H4 (cell line): ENCODE measurements at regions not wholly inside any gene's neighbourhood (a gene's known extent, or its start where the extent isn't known, plus 50 kb on each side); places are given as distances from the start of the nearest gene placed in this dataset.
"Not testable (repeated sequence)": the region's sequence is repeated elsewhere in the genome, so short reads cannot be mapped to it uniquely, and the experiment has no call there.

Experiments used
- DNase-seq: peaks from one replicate; pipeline ENCODE4 v3.0.0-alpha.2; 2015; ENCODE audit warnings: low spot score

GRCh38 chr16:59540621-59541020 is 806.5 kb upstream of the GOT2 start:
- no peak for DNase-seq

GRCh38 chr16:59535298-59535697 is 801.2 kb upstream of the GOT2 start:
- no peak for DNase-seq

DNA sequence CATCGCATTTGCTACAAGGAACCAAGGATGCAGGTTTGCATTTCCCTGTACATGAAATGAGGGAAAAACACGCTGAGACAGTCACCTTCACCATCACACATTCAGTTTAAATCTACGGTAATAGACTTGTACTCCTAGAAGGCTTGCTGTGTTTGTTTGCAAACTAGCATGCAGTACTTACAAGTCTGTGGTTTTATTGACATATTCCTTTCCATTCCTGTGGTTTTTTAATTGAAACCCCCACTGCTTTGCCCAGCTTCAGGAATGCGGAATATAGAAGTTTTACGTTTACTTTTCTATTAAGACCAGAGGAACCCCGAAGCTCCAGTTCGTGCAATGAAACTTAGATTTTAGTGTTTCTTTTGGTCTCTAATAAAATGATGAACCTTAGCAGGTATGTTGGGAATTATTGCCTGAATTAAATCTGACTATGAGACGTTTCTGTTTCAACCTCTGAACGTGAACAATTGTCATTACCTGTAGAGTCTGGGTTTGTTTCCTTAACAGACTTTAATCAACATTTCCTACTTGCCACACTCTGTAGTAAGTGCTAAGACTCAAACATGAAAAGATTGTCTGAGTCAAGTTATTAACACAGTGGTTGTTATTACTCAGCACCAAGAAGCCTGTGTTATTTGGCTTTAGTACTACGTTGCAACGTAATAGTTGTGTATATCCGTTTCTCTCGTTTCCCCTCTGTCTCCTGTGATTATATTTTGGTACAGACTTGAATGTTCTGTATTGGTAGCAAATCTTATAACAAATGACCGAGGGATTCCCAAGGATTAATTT is 793.3 kb upstream of the GOT2 start:
- peak; percentile 70 for DNase-seq

DNA sequence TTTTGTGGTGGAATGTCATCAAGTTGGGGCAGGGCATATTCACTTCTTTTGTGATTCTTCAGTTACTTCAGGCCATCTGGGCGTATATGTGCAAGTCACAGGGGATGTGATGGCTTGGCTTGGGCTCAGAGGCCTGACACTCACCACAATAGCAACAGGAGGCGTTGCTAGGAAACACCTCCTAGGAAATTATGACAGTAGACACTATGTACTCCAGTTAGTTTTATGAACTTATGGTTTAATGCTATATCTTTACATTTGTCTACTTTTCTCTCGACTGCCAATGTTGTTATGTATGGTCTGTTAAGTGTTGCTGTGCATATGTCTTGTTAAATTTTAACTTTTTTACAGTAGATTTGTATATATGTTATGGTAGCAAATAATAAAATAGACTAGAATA is 788.7 kb upstream of the GOT2 start:
- DNase-seq, result no peak

DNA sequence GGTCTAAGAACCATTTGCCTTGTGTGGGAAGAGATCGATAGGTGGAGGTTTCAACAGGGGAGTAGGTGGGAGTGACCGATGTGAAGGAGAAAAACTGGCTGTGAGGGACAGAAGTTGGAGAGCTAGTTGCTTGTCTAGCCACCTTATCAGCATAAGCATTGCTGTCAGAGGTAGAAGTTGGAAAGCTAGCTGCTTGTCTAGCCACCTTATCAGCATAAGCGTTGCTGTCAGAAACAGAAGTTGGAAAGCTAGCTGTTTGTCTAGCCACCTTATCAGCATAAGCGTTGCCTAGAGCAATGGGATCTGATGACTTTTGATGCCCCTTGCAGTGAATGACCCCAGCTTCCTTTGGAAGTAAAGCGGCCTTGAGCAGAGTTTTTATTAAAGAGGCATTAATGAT is 784.6 kb upstream of the GOT2 start:
- not testable (repeated sequence) for DNase-seq

GRCh38 chr16:59514651-59515050 is 780.5 kb upstream of the GOT2 start:
- DNase-seq, result no peak

DNA sequence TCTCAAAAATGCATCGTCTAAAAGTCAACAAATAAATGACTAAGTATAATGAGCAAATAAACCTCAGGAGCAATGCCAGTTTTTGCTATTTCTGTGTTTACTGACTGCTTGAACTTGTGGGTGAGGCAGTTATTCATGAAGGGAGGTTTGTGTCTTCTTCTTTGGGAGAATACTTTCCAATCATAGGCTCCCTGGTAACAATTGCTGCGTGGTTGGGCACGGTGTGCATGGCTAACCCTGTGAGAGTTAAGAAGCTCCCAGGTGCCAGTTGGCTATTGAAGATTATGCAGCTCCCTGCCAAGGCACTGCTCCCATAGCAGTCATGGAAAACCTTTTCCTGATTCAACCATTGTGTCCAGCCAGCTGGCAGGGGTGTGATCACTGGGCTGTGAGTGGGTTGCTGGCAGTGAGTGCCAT is 775.9 kb upstream of the GOT2 start:
- DNase-seq, result peak; percentile 6

DNA sequence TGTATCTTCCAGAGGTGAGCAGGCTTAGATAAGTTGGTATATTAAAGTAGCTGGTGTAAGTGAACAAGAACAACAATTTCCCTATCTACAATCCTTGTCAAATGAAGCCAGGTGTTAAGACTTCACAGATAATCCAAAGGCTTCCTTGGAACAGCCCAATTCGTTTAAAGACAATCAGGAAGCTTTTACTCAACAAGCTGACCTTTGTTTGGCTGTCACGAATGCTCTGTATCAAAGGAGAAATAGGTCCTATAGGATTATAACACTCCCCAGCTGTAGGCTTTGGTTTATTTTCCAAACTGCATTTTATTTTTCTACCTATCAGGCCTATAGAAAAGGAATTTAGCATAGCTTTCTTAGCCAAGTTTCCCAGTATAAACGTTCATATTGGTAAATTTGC is 766.5 kb upstream of the GOT2 start:
- no peak for DNase-seq

DNA sequence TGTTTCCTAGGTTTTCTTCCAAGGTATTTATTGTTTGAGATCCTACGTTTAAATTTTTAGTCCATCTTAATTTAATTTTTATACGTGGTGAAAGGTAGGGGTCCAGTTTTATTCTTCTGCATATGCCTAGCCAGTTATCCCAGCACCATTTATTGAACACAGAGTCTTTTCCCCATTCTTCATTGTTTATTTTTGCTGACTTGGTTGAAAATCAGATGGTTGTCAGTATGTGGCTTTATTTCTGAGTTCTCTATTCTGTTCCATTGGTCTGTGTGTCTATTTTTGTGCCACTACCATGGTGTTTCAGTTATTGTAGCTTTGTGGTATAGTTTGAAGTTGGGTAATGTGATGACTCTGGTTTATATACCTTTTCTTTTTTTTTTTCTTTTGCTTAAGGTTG is 753.0 kb upstream of the GOT2 start:
- DNase-seq, result no peak

DNA sequence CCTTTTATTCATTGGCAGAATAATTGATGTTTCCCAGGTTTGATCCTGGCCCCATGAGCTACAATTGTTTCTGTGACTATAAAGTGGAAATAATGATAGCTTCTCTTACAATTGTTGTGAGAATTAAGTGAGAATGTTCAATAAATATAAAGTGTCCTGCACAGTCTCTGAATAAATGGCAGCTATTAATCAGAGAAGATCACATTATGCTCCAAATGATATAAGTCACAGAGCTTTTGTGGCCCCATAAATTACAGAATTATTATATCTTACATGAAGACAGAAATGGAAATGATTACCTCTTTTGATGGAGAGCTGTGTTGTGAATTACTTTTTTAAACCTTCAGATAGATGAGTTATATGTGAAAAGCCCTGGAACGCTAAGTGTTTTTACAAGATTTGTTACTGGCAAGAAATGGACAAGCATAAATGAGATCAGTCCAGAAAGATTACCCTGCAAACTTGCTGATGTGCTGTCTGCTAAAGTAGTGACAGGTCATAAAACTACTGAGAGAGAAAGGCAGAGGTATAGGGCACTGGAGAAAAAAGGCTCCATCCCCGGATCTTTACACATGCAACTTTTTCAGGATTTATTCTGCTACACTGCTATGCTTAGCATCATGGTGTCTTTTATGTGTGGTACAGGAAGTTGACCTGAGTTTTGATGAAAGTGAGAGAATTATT is 750.9 kb upstream of the GOT2 start:
- DNase-seq, result no peak

- DNase-seq, result peak; percentile 25
Measured at GRCh38 chr16:59478838-59479237, 744.7 kb upstream of the GOT2 start.

- DNase-seq, result no peak
Measured at GRCh38 chr16:59470556-59470955, 736.4 kb upstream of the GOT2 start.

DNA sequence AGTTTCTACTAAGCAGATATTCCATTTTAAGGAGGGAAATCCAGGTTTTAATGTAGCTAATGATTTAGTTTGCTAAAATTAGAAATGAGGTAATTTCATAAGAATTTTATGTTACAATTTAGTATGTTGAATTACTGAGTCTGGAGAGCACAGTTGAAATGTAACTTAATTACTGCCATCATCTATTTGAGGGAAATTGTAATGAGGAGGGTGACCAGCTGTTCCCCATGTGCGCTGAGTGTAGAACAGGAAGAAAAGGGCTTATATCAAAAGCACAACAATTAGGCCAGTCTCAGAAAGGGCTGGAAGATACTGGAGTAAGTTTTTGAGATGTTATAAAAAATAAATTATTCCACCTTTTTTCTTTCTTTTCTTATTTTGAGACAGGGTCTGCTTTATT is 735.1 kb upstream of the GOT2 start:
- DNase-seq, result no peak

DNA sequence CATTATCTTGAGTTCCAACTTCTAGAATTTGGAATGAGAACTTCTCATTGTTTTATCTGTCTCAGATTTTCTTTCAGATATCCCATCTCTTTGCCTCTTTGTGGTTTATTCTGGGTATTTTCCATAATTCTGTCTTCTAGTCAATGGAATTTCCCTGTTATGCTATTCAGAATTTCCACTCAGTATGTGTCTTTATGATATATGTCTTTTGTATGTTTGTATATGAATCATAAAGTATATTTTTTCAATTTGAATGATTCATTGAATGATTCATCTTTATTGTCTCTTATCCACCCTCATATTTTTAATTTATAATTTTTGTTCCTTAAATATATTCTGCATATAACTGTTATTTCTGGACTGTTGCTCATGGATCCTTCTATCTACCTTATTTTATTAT is 729.7 kb upstream of the GOT2 start:
- DNase-seq, result no peak

- DNase-seq, result no peak
Measured at GRCh38 chr16:59459806-59460205, 725.7 kb upstream of the GOT2 start.

DNA sequence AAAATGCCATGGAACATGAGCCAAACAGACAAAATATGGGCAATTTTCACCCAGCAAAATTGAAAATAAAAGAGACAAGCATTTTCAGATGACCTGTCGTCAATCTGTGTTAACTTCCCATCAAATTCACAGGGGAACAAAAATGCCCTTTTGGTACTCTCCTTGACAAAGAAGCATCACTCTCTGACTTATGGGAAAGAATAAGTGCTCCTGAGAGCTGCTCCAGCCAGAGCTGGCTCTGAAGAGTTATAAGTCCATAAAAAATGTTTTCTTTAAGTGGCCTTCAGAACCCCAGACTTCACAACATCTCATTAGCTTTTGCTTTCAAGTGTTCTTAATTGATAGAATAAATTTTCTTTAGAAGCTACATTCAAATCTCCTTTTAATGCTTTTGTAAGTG is 721.4 kb upstream of the GOT2 start:
- no peak for DNase-seq

DNA sequence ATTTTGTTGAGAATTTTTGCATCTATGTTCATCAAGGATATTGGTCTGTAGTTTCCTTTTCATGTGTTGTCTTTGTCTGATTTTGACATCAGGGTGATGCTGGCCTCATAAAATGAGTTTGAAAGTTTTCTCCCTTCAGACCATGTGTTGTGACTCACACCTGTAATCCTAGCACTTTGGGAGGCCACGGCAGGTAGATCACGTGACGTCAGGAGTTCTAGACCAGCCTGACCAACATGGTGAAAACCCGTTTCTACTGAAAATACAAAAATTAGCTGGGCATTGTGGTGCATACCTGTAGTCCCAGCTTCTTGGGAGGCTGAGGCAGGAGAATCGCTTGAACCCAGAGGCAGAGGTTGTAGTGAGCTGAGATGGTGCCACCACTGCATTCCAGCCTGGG is 716.4 kb upstream of the GOT2 start:
- DNase-seq, result not testable (repeated sequence)

DNA sequence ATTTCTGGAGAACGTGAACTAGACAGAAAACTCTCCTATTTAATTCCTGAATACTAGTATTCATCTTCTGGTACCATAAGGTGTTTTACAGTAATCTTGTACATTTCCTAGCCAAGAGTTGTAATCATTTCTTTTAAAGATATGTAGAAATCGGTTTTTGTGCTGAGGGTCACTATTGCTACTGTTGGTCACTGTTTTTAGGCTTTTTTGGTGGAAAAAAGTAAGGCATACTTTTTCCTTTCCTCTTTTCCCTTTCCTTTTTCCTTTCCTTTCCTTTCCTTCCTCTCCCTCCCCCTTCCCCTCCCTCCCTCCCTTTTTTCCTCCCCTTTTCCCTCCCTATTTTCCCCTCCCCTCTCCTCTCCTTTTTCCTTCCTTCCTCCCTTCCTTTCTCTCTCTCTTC is 706.4 kb upstream of the GOT2 start:
- DNase-seq, result no peak

DNA sequence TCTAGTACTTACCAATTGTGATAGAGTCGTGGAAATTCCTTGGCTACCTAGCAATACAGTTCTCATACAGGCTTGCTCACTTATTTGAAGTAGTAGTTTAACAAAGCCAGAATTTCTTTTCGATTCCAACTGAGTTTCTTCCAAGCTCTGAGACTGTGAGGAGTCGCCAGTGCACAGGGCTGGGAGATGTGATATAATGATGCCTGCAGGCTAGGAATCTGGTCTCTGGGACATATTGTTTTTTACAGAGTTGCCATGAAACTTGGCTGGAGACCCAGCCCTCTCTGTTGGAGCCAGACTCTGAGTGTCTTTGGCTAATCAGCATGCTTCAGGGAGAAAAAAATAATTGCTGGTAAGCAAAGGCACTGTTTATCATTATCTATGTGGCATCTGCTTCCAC is 698.8 kb upstream of the GOT2 start:
- DNase-seq, result no peak

- no peak for DNase-seq
Measured at GRCh38 chr16:59432276-59432675, 698.2 kb upstream of the GOT2 start.

- no peak for DNase-seq
Measured at GRCh38 chr16:59424714-59425273, 690.7 kb upstream of the GOT2 start.

- DNase-seq, result peak; percentile 10
Measured at GRCh38 chr16:59411961-59412841, 678.1 kb upstream of the GOT2 start.
